ENCODE measurements at regions not wholly inside any gene's neighbourhood (a gene's known extent, or its start where the extent isn't known, plus 50 kb on each side); places are given as distances from the start of the nearest gene placed in this dataset.

GRCh38 chr5:5650949-5651348 is 228.5 kb downstream of the ICE1 start (continued):
- TF ChIP-seq ZNF704 (tag by site-specific recombination; IDR thresholded peaks at IDR 0.05) = no peak
- no peak for TF ChIP-seq ZNF747 (tag by site-specific recombination; IDR thresholded peaks at IDR 0.05)
- TF ChIP-seq ZNF350 (tag by site-specific recombination; IDR thresholded peaks at IDR 0.05) = no peak

GRCh38 chr5:5650242-5650641 is 227.8 kb downstream of the ICE1 start:
- H3K9me3 ChIP-seq (ENCODE audit: control insufficient read depth, insufficient read depth, low read depth, low read length) = no peaks in the 10 kb centered on the region
- H3K36me3 ChIP-seq (ENCODE audit: control insufficient read depth in 2 of 2, insufficient read depth in 1 of 2, low read length in 2 of 2) = no peaks in the 10 kb centered on the region
- CTCF ChIA-PET = no interaction called here
- no peak for TF ChIP-seq ZNF645 (tag by site-specific recombination; IDR thresholded peaks at IDR 0.05)
- no peak for TF ChIP-seq ZNF529 (tag by site-specific recombination; IDR thresholded peaks at IDR 0.05; ENCODE audit: insufficient replicate concordance)
- no peak for TF ChIP-seq REPIN1 (tag by site-specific recombination; IDR thresholded peaks at IDR 0.05; ENCODE audit: low read depth)
- TF ChIP-seq ZNF114 (tag by site-specific recombination; IDR thresholded peaks at IDR 0.05) = no peak
- no peak for TF ChIP-seq KLF8 (tag by site-specific recombination; IDR thresholded peaks at IDR 0.05)
- TF ChIP-seq ZNF629 (tag by site-specific recombination; IDR thresholded peaks at IDR 0.05) = no peak
- no peak for TF ChIP-seq ZNF777 (tag by site-specific recombination; IDR thresholded peaks at IDR 0.05; ENCODE audit: borderline replicate concordance)
- no peak for TF ChIP-seq ZNF239 (tag by site-specific recombination; IDR thresholded peaks at IDR 0.05)
- TF ChIP-seq ZNF292 (tag by site-specific recombination; IDR thresholded peaks at IDR 0.05; ENCODE audit: borderline replicate concordance, low read depth) = no peak
- TF ChIP-seq MYNN (tag by site-specific recombination; IDR thresholded peaks at IDR 0.05; ENCODE audit: borderline replicate concordance) = no peak
- H3K4me3 ChIP-seq (ENCODE audit: low read depth, low read length) = no peak overlapping the region
- POLR2A ChIA-PET = no interaction called here
- no peaks in the 10 kb centered on the region for H3K4me1 ChIP-seq (ENCODE audit: control insufficient read depth, insufficient read depth, low read length)
- H3K27ac ChIP-seq (ENCODE audit: extremely low read depth, low read depth, low read length) = no peak overlapping the region

GRCh38 chr5:5649641-5650040 is 227.2 kb downstream of the ICE1 start:
- H3K9me3 ChIP-seq (ENCODE audit: control insufficient read depth, insufficient read depth, low read depth, low read length) = no peaks in the 10 kb centered on the region
- ChIA-PET CTCF (no interaction called here), POLR2A (no interaction called here)
- no peaks in the 10 kb centered on the region for H3K36me3 ChIP-seq (ENCODE audit: control insufficient read depth in 2 of 2, insufficient read depth in 1 of 2, low read length in 2 of 2)
- H3K4me1 ChIP-seq (ENCODE audit: control insufficient read depth, insufficient read depth, low read length) = no peaks in the 10 kb centered on the region
- no peak overlapping the region for H3K27ac ChIP-seq (ENCODE audit: extremely low read depth, low read depth, low read length)
- H3K4me3 ChIP-seq (ENCODE audit: low read depth, low read length) = no peak overlapping the region
- TF ChIP-seq ZFP69B (tag by site-specific recombination; IDR thresholded peaks at IDR 0.05) (no peak), HOXA7 (CRISPR knock-in tag; IDR thresholded peaks at IDR 0.05; ENCODE audit: borderline replicate concordance) (no peak), ZNF704 (tag by site-specific recombination; IDR thresholded peaks at IDR 0.05) (no peak), ZNF747 (tag by site-specific recombination; IDR thresholded peaks at IDR 0.05) (no peak)

GRCh38 chr5:5648694-5649093 is 226.2 kb downstream of the ICE1 start:
- ChIA-PET CTCF (no interaction called here), POLR2A (no interaction called here)
- no peak overlapping the region for H3K27ac ChIP-seq (ENCODE audit: extremely low read depth, low read depth, low read length)
- H3K4me1 ChIP-seq (ENCODE audit: control insufficient read depth, insufficient read depth, low read length) = no peaks in the 10 kb centered on the region
- no peaks in the 10 kb centered on the region for H3K36me3 ChIP-seq (ENCODE audit: control insufficient read depth in 2 of 2, insufficient read depth in 1 of 2, low read length in 2 of 2)
- no peak overlapping the region for H3K4me3 ChIP-seq (ENCODE audit: low read depth, low read length)
- no peaks in the 10 kb centered on the region for H3K9me3 ChIP-seq (ENCODE audit: control insufficient read depth, insufficient read depth, low read depth, low read length)
- TF ChIP-seq BCL11A (tag by site-specific recombination; IDR thresholded peaks at IDR 0.05; ENCODE audit: low read depth) (no peak), ZBTB26 (tag by site-specific recombination; optimal IDR thresholded peaks at IDR 0.05) (no peak), ZNF518A (tag by site-specific recombination; conservative IDR thresholded peaks at IDR 0.05; ENCODE audit: low read depth) (no peak), ZNF302 (tag by site-specific recombination; IDR thresholded peaks at IDR 0.05; ENCODE audit: low read depth) (no peak)
